ENCODE measurements at regions not wholly inside any gene's neighbourhood (a gene's known extent, or its start where the extent isn't known, plus 50 kb on each side); places are given as distances from the start of the nearest gene placed in this dataset.
A peak's percentile ranks its signal among the peaks of the same experiment; 100 is the strongest.
"Not testable (repeated sequence)": the region's sequence is repeated elsewhere in the genome, so short reads cannot be mapped to it uniquely, and the experiment has no call there.

GRCh38 chr5:84783003-84783402, 398.3 kb upstream of the EDIL3 start:
- DNase-seq: no peak

GRCh38 chr5:84779186-84779585, 394.5 kb upstream of the EDIL3 start:
- DNase-seq: no peak

- DNase-seq: no peak
These were observed 379.5 kb upstream of the EDIL3 start for GRCh38 chr5:84764227-84764626.

- DNase-seq: no peak
These were observed 373.3 kb upstream of the EDIL3 start for GRCh38 chr5:84758008-84758407.

GRCh38 chr5:84752780-84753179, 368.1 kb upstream of the EDIL3 start:
- no peak for DNase-seq

- DNase-seq: no peak
These were observed 363.6 kb upstream of the EDIL3 start for GRCh38 chr5:84748313-84748712.

- not testable (repeated sequence) for DNase-seq
These were observed 361.6 kb upstream of the EDIL3 start for GRCh38 chr5:84746280-84746679.

GRCh38 chr5:84741056-84741455, 356.4 kb upstream of the EDIL3 start:
- DNase-seq: no peak

GRCh38 chr5:84729326-84729725, 344.6 kb upstream of the EDIL3 start:
- DNase-seq: no peak

GRCh38 chr5:84727708-84728107, 343.0 kb upstream of the EDIL3 start:
- no peak for DNase-seq

- DNase-seq: no peak
These were observed 341.4 kb upstream of the EDIL3 start for GRCh38 chr5:84725946-84726570.

- no peak for DNase-seq
These were observed 340.0 kb upstream of the EDIL3 start for GRCh38 chr5:84724683-84725082.

- DNase-seq: no peak
These were observed 339.5 kb upstream of the EDIL3 start for GRCh38 chr5:84724181-84724580.

- no peak for DNase-seq
These were observed 333.7 kb upstream of the EDIL3 start for GRCh38 chr5:84718377-84718776.

- DNase-seq: no peak
These were observed 331.0 kb upstream of the EDIL3 start for GRCh38 chr5:84715686-84716085.

GRCh38 chr5:84715091-84715490, 330.4 kb upstream of the EDIL3 start:
- DNase-seq: no peak

- DNase-seq: no peak
These were observed 324.4 kb upstream of the EDIL3 start for GRCh38 chr5:84709075-84709474.

- DNase-seq: no peak
These were observed 322.3 kb upstream of the EDIL3 start for GRCh38 chr5:84706678-84707641.

- DNase-seq: not testable (repeated sequence)
These were observed 315.9 kb upstream of the EDIL3 start for GRCh38 chr5:84700545-84700944.

GRCh38 chr5:84696651-84697050, 312.0 kb upstream of the EDIL3 start:
- no peak for DNase-seq

- no peak for DNase-seq
These were observed 310.6 kb upstream of the EDIL3 start for GRCh38 chr5:84695330-84695729.

- DNase-seq: no peak
These were observed 308.6 kb upstream of the EDIL3 start for GRCh38 chr5:84693256-84693655.

- DNase-seq: peak; percentile 75
These were observed 303.9 kb upstream of the EDIL3 start for GRCh38 chr5:84688566-84688965.

Data from COR-L47 (cell line).